CD14-positive monocyte (primary cell): ENCODE measurements at regions not wholly inside any gene's neighbourhood (a gene's known extent, or its start where the extent isn't known, plus 50 kb on each side); places are given as distances from the start of the nearest gene placed in this dataset.

Experiments used
- DNase-seq, 3 donors: peaks; one replicate each; pipeline ENCODE4 v3.0.0-alpha.2; 2011 to 2022
- H2AFZ ChIP-seq: 2 replicates; pipeline ENCODE4 v1.6.0; 2012; ENCODE audit warnings: mild to moderate bottlenecking, low read depth, low read length, inconsistent platforms; ENCODE audit not compliant: insufficient read depth, poor library complexity, severe bottlenecking
- H3K27ac ChIP-seq, 2 donors: 1 replicate in 1 of 2; 2 replicates in 1 of 2; pipeline ENCODE4 v1.5.1; 2012 to 2013; ENCODE audit warnings: low read length in 2 of 2, control low read depth in 1 of 2, inconsistent platforms in 1 of 2, low read depth in 1 of 2, mild to moderate bottlenecking in 1 of 2
- H3K27me3 ChIP-seq, 2 donors: one replicate each; pipeline versions ENCODE4 v1.6.0 to v1.6.1; 2011 to 2013; ENCODE audit warnings: low read length in 2 of 2; ENCODE audit not compliant: control insufficient read depth in 2 of 2, insufficient read depth in 2 of 2
- H3K36me3 ChIP-seq, 2 donors: replicated peaks in 1 of 2; 1 replicate in 1 of 2; 2 replicates in 1 of 2; pipeline versions ENCODE4 v1.5.1 to v1.6.1; 2012 to 2013; ENCODE audit warnings: low read length in 2 of 2, control low read depth in 1 of 2, inconsistent platforms in 1 of 2, mild to moderate bottlenecking in 1 of 2; ENCODE audit not compliant: insufficient read depth in 2 of 2, control insufficient read depth in 1 of 2
- H3K4me1 ChIP-seq, 2 donors: 1 replicate in 1 of 2; 2 replicates in 1 of 2; pipeline versions ENCODE4 v1.5.1 to v1.6.1; 2012 to 2013; ENCODE audit warnings: low read length in 2 of 2, control low read depth in 1 of 2, inconsistent platforms in 1 of 2, mild to moderate bottlenecking in 1 of 2, moderate library complexity in 1 of 2; ENCODE audit not compliant: insufficient read depth in 2 of 2, control insufficient read depth in 1 of 2
- H3K4me2 ChIP-seq: replicated peaks from 2 replicates; pipeline ENCODE3; 2012; ENCODE audit warnings: low read length, moderate library complexity, mild to moderate bottlenecking; ENCODE audit not compliant: poor library complexity, severe bottlenecking; ENCODE audit errors: extremely low read depth
- H3K4me3 ChIP-seq, 3 experiments: fragments of 200-600 bp in 1 of 3; sonication (generic) in 1 of 3; replicated peaks in 1 of 3; 1 replicate in 2 of 3; 2 replicates in 1 of 3; pipeline ENCODE4 v1.5.1; 2011 to 2013; ENCODE audit warnings: low read length in 3 of 3, mild to moderate bottlenecking in 3 of 3, control low read depth in 2 of 3, low read depth in 2 of 3, inconsistent platforms in 1 of 3, moderate library complexity in 1 of 3
- H3K79me2 ChIP-seq: 2 replicates; pipeline ENCODE4 v1.6.0; 2012; ENCODE audit warnings: mild to moderate bottlenecking, control low read depth, inconsistent platforms, low read length, moderate library complexity; ENCODE audit not compliant: insufficient read depth
- H3K9ac ChIP-seq: 2 replicates; pipeline ENCODE4 v1.6.0; 2017; ENCODE audit warnings: low read length, mild to moderate bottlenecking; ENCODE audit not compliant: insufficient read depth, poor library complexity, severe bottlenecking
- H3K9me3 ChIP-seq, 2 donors: replicated peaks in 1 of 2; 1 replicate in 1 of 2; 2 replicates in 1 of 2; pipeline versions ENCODE4 v1.5.1 to v1.6.1; 2012 to 2013; ENCODE audit warnings: low read length in 2 of 2, control low read depth in 1 of 2; ENCODE audit not compliant: control insufficient read depth in 1 of 2, insufficient read depth in 1 of 2
- H4K20me1 ChIP-seq: 2 replicates; pipeline ENCODE4 v1.6.0; 2012; ENCODE audit warnings: mild to moderate bottlenecking, low read length, control low read depth, moderate library complexity; ENCODE audit not compliant: insufficient read depth
- H3K27ac Mint-ChIP-seq, 7 donors: one replicate each; pipeline ENCODE4 v1.8.0; 2020; ENCODE audit warnings: mild to moderate bottlenecking in 7 of 7, mixed read lengths in 7 of 7, moderate library complexity in 6 of 7, inconsistent platforms in 2 of 7
- H3K27me3 Mint-ChIP-seq, 3 donors: one replicate each; pipeline ENCODE4 v1.8.0; 2021 to 2022; ENCODE audit warnings: low read depth in 3 of 3, mild to moderate bottlenecking in 3 of 3, mixed read lengths in 3 of 3, moderate library complexity in 3 of 3, inconsistent platforms in 1 of 3
- H3K36me3 Mint-ChIP-seq, 2 donors: one replicate each; pipeline ENCODE4 v1.8.0; 2020; ENCODE audit warnings: mixed read lengths in 2 of 2, inconsistent platforms in 1 of 2, mild to moderate bottlenecking in 1 of 2
- H3K4me1 Mint-ChIP-seq: one replicate; pipeline ENCODE4 v1.8.0; 2020; ENCODE audit warnings: mild to moderate bottlenecking, mixed read lengths
- H3K4me3 Mint-ChIP-seq, 2 donors: one replicate each; pipeline ENCODE4 v1.8.0; 2020; ENCODE audit warnings: mild to moderate bottlenecking in 2 of 2, mixed read lengths in 2 of 2, moderate library complexity in 1 of 2
- H3K9me3 Mint-ChIP-seq, 7 donors: one replicate each; pipeline ENCODE4 v1.8.0; 2020 to 2022; ENCODE audit warnings: mixed read lengths in 7 of 7, mild to moderate bottlenecking in 6 of 7, moderate library complexity in 6 of 7, inconsistent platforms in 2 of 7
- WGBS: methylation state at CpG from one replicate; pipeline ENCODE4 v1.1.5; 2013; ENCODE audit warnings: missing lambda C conversion rate; ENCODE audit not compliant: insufficient coverage; 5-methylcytosine and 5-hydroxymethylcytosine counted together
- intact Hi-C, 2 donors: fragments of 100-400 bp; cut with micrococcal nuclease; formaldehyde crosslinking; loops; one replicate each; pipeline versions ENCODE4 v1.15.0 to v1.15.1; 2023
- TF ChIP-seq, protein P1 (sequence below): fragments of 200-600 bp; IDR thresholded peaks from one replicate; pipeline ENCODE4 v1.8.0; 2022; ENCODE audit warnings: antibody characterized with exemption, mild to moderate bottlenecking

DNA sequence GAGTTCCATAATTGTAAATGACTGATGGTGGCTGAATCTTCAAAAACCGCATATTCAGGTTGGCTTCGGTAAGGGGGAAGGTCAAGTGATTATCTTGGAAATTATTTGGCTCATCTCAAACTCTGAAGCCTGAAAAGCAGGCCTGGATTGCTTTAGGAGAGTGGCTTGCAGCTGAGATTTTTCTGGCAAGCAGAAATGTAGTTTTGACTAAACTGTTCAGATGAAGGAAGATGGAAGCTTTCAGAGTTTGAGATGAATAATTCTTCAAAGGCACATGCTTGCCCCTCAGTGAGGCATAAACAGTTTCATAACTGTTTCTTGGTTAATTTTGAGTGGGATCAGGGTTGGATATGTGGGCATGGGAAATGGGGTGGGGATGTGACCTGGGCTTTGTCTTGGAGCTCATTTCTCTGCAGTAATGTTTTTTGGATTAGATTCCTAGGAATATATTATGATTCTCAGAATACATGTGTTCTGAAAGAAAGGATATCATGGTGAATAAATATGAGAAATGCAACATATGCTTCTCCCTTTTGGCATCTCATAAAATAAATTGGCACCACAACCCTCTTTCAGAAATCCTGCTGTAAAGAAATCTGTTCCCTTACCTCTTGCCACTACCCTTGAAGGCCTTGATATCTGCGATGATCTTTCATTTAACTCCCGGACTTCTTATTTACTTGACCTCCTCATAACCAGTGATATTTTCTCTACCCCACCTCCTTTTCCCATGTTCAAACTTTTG is 469.2 kb downstream of the ADRA2A start:
- TF ChIP-seq, protein P1, sequence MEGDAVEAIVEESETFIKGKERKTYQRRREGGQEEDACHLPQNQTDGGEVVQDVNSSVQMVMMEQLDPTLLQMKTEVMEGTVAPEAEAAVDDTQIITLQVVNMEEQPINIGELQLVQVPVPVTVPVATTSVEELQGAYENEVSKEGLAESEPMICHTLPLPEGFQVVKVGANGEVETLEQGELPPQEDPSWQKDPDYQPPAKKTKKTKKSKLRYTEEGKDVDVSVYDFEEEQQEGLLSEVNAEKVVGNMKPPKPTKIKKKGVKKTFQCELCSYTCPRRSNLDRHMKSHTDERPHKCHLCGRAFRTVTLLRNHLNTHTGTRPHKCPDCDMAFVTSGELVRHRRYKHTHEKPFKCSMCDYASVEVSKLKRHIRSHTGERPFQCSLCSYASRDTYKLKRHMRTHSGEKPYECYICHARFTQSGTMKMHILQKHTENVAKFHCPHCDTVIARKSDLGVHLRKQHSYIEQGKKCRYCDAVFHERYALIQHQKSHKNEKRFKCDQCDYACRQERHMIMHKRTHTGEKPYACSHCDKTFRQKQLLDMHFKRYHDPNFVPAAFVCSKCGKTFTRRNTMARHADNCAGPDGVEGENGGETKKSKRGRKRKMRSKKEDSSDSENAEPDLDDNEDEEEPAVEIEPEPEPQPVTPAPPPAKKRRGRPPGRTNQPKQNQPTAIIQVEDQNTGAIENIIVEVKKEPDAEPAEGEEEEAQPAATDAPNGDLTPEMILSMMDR, result no peak
- Histone ChIP-seq H3K9me3 (no peaks in the 10 kb centered on the region), H3K27me3 (no peaks in the 10 kb centered on the region), H3K9ac (no peak overlapping the region), H3K4me2 (no peak overlapping the region), H2AFZ (no peak overlapping the region), H3K36me3 (no peaks in the 10 kb centered on the region), H3K4me1 (no peaks in the 10 kb centered on the region), H4K20me1 (no peaks in the 10 kb centered on the region), H3K4me3 (no peak overlapping the region), H3K27ac (no peak overlapping the region), H3K79me2 (no peaks in the 10 kb centered on the region)
- H3K4me1 Mint-ChIP-seq, result no peaks in the 10 kb centered on the region
- no peaks in the 10 kb centered on the region for H3K36me3 Mint-ChIP-seq
- no peak for DNase-seq
- 87% methylated on average over 4 of the region's 4 CpGs for WGBS
- H3K27me3 Mint-ChIP-seq, result no peaks in the 10 kb centered on the region
- no peak overlapping the region for H3K4me3 Mint-ChIP-seq
- no peak overlapping the region for H3K27ac Mint-ChIP-seq
- intact Hi-C loops, result no loop called here
- no peaks in the 10 kb centered on the region for H3K9me3 Mint-ChIP-seq

DNA sequence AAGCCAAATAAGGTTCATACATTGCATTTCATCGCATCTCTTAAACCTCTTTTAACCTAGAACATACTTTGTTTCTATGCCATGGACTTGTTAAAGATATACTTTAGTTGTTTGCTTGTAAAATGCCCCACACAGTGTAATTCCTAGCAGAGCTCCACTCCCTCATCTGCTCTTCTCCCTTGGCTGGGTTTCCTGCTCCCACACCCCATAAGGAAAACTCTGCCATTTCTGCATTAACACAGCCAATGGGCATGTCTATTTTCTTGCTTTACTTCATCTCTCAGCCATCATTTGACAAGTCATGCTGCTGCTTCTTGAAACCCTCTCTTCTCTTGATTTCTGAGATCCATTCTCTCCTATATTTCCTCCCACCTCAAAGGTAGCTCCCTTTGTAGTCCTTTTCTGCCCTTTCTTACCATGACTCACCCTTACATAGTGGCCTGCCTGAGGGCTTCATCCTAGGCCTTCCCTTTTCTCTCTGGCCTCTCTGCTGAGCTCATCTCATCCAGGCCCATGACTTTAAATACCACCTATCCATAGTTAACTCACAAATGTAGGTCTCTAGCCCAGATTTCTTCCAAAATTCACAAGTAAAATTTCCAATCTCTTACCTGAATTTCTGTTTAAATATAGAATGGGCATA is 471.4 kb downstream of the ADRA2A start:
- Histone ChIP-seq H2AFZ (no peak overlapping the region), H3K79me2 (no peaks in the 10 kb centered on the region), H3K4me2 (no peak overlapping the region), H3K4me3 (no peak overlapping the region), H3K27ac (no peak overlapping the region), H4K20me1 (no peaks in the 10 kb centered on the region), H3K9ac (no peak overlapping the region), H3K4me1 (no peaks in the 10 kb centered on the region), H3K27me3 (no peaks in the 10 kb centered on the region), H3K9me3 (no peaks in the 10 kb centered on the region), H3K36me3 (no peaks in the 10 kb centered on the region)
- Mint-ChIP-seq H3K27ac (no peak overlapping the region), H3K9me3 (peaks cover 0 to 3% (median 0%) of the 10 kb centered on the region in 7 donors), H3K36me3 (no peaks in the 10 kb centered on the region), H3K4me1 (no peaks in the 10 kb centered on the region), H3K27me3 (no peaks in the 10 kb centered on the region), H3K4me3 (no peak overlapping the region)
- intact Hi-C loops, result no loop called here
- no peak for DNase-seq
- TF ChIP-seq, protein P1, result no peak
- WGBS, result no CpG with 5 or more reads among the region's 1 CpG
